Tibial nerve (tissue), 4 donors: ENCODE measurements at regions not wholly inside any gene's neighbourhood (a gene's known extent, or its start where the extent isn't known, plus 50 kb on each side); places are given as distances from the start of the nearest gene placed in this dataset.
"Not testable (repeated sequence)": the region's sequence is repeated elsewhere in the genome, so short reads cannot be mapped to it uniquely, and the experiment has no call there.

Experiments
- DNase-seq, 2 donors: peaks; one replicate each; pipeline ENCODE4 v3.0.0-alpha.2; 2019; ENCODE audit warnings: low spot score in 2 of 2
- H3K27ac ChIP-seq, 4 donors: fragments of 200-600 bp; sonication (generic) in 3 of 4; one replicate each; pipeline ENCODE4 v1.5.1; 2017 to 2019; ENCODE audit warnings: mild to moderate bottlenecking in 1 of 4
- H3K27me3 ChIP-seq, 2 donors: fragments of 200-600 bp; sonication (generic) in 1 of 2; one replicate each; pipeline versions ENCODE4 v1.5.1 to v1.6.0; 2017 to 2019
- H3K36me3 ChIP-seq, 3 donors: fragments of 200-600 bp; sonication (generic); one replicate each; pipeline ENCODE4 v1.5.1; 2018 to 2019
- H3K4me1 ChIP-seq, 4 donors: fragments of 200-600 bp; sonication (generic) in 3 of 4; one replicate each; pipeline ENCODE4 v1.5.1; 2017 to 2019
- H3K4me3 ChIP-seq, 4 donors: fragments of 200-600 bp; sonication (generic) in 3 of 4; one replicate each; pipeline ENCODE4 v1.5.1; 2017 to 2019; ENCODE audit warnings: mild to moderate bottlenecking in 1 of 4, moderate library complexity in 1 of 4
- H3K9me3 ChIP-seq, 4 donors: fragments of 200-600 bp; sonication (generic) in 3 of 4; one replicate each; pipeline ENCODE4 v1.5.1; 2017 to 2019
- EP300 ChIP-seq, 2 donors: sonication (generic); formaldehyde crosslinking; IDR thresholded peaks; one replicate each; pipeline ENCODE4 v1.6.1; 2017; ENCODE audit warnings: antibody characterized with exemption in 2 of 2, mild to moderate bottlenecking in 1 of 2
- POLR2A ChIP-seq, 2 donors: fragments of 450-650 bp; IDR thresholded peaks; one replicate each; pipeline ENCODE4 v1.6.1; 2017; ENCODE audit warnings: antibody characterized with exemption in 2 of 2, mild to moderate bottlenecking in 2 of 2, moderate library complexity in 2 of 2
- WGBS, 2 donors: methylation state at CpG; one replicate each; pipeline ENCODE4 v1.1.5; 2018; 5-methylcytosine and 5-hydroxymethylcytosine counted together
- TF ChIP-seq, protein P1 (sequence below), 5 experiments: fragments of 200-600 bp in 3 of 5; fragments of 450-650 bp in 2 of 5; sonication (generic) in 3 of 5; IDR thresholded peaks; one replicate each; pipeline ENCODE4 v1.5.1; 2016 to 2019; ENCODE audit warnings: antibody characterized with exemption in 5 of 5, mild to moderate bottlenecking in 3 of 5, moderate library complexity in 2 of 5

DNA sequence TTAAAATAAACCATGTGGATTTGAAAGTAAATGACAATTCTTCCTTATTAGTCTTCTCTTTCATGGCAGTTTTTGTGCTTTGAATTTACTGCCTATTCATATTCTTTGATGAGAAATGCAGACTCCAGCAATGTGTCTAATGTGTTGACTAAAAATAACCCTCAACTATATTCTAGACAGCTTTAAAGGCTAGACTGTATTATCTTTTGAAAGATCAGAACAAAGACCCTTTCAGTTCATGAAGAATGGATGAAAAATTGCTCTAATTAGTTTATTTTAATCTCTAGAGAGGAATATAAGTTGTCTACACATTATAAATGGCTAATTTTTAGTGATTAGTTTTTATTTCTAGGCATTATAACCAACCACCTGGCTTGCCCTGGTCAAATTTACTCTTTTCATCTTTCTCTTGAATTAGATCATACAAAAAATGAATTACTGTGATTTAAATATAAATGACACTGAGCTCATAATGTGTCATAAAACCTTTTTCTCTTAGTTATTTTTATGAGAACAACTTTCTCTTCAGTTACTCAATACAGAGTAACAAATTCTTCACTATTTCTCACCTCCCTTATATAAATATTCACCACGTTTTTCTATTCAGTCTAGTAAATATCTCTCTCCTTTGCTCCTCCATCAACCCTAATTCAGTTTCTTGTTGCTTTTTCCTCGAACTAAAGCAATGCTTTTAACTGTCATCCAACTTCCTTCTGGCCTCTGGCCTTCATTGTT, 428.5 kb upstream of the TMPRSS15 start:
- WGBS, 2 donors, result 25 to 28% methylated on average over 2 of the region's 2 CpGs
- DNase-seq, result no peak
- Histone ChIP-seq H3K4me3 (no peak overlapping the region), H3K9me3 (no peaks in the 10 kb centered on the region), H3K4me1 (peaks cover 0 to 4% (median 0%) of the 10 kb centered on the region in 4 donors), H3K36me3 (no peaks in the 10 kb centered on the region), H3K27me3 (no peaks in the 10 kb centered on the region), H3K27ac (no peak overlapping the region)
- TF ChIP-seq, protein P1, sequence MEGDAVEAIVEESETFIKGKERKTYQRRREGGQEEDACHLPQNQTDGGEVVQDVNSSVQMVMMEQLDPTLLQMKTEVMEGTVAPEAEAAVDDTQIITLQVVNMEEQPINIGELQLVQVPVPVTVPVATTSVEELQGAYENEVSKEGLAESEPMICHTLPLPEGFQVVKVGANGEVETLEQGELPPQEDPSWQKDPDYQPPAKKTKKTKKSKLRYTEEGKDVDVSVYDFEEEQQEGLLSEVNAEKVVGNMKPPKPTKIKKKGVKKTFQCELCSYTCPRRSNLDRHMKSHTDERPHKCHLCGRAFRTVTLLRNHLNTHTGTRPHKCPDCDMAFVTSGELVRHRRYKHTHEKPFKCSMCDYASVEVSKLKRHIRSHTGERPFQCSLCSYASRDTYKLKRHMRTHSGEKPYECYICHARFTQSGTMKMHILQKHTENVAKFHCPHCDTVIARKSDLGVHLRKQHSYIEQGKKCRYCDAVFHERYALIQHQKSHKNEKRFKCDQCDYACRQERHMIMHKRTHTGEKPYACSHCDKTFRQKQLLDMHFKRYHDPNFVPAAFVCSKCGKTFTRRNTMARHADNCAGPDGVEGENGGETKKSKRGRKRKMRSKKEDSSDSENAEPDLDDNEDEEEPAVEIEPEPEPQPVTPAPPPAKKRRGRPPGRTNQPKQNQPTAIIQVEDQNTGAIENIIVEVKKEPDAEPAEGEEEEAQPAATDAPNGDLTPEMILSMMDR (IDR thresholded peaks at IDR 0.05), result no peak
- TF ChIP-seq POLR2A (IDR thresholded peaks at IDR 0.05) (no peak), EP300 (IDR thresholded peaks at IDR 0.05) (no peak)

DNA sequence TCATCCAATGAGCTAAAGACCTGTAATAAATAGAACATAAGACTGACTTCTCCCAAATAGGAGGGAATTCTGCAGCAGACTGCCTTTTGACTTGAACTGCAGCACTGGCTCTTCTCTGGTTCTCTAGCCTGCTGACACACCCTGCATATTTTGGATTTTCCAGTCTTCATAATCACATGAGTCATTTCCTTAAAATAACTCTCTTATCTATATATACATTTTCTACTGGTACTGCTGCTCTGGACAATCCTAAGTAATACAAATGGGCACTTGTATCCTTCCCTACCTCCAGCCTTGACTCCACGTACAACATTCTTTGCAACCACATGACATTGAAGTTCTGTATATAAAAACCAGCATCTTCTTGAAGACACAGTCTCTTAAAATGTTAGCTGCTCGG, 429.4 kb upstream of the TMPRSS15 start:
- Histone ChIP-seq H3K36me3 (no peaks in the 10 kb centered on the region), H3K4me1 (peaks cover 0 to 4% (median 0%) of the 10 kb centered on the region in 4 donors), H3K27ac (no peak overlapping the region), H3K9me3 (no peaks in the 10 kb centered on the region), H3K27me3 (no peaks in the 10 kb centered on the region), H3K4me3 (no peak overlapping the region)
- DNase-seq, result no peak
- TF ChIP-seq EP300 (IDR thresholded peaks at IDR 0.05), result no peak
- no peak for TF ChIP-seq POLR2A (IDR thresholded peaks at IDR 0.05)
- TF ChIP-seq, protein P1 (IDR thresholded peaks at IDR 0.05), result no peak
- 45 to 61% methylated on average over 2 of the region's 2 CpGs for WGBS, 2 donors

DNA sequence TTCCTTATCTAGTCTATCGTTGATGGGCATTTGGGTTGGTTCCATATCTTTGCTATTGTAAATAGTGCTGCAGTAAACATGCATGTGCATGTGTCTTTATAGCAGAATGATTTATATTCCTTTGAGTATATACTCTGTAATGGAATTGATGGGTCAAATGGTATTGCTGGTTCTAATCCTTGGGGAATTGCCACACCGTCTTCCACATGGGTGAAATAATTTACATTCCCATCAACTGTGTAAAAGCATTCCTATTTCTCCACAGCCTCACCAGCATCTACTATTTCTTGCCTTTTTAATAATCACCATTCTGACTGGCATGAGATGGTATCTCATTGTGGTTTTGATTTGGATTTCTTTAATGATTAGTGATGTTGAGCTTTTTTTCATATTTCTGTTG, 430.5 kb upstream of the TMPRSS15 start:
- DNase-seq, H3K27ac ChIP-seq, H3K4me3 ChIP-seq, H3K36me3 ChIP-seq, H3K4me1 ChIP-seq, H3K9me3 ChIP-seq, H3K27me3 ChIP-seq: not testable (repeated sequence)
- 66 to 90% methylated on average over 2 of the region's 2 CpGs for WGBS, 2 donors

DNA sequence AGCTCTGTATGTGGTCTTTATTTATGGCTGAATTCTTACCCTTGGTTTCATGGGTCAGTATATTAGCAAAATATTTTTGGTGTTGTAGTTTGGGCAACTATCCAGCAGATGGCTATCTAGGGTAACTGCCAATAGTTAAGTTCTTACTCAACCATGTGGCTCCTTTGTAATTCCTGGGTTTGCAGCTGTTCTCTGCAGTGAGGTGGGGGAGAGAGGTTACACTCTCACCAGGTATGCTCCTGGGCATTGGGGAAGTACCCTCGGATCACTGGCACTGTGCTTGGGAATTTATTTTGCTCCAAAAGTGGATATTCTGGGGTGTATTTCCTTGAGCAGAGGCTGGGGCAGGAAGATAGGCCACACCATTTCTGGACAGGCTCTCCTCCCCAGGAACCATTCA, 436.7 kb upstream of the TMPRSS15 start:
- Histone ChIP-seq H3K9me3 (peaks cover 0 to 17% (median 0%) of the 10 kb centered on the region in 4 donors), H3K4me3 (no peak overlapping the region), H3K27me3 (no peaks in the 10 kb centered on the region), H3K36me3 (no peaks in the 10 kb centered on the region), H3K27ac (no peak overlapping the region), H3K4me1 (no peaks in the 10 kb centered on the region)
- WGBS, 2 donors, result 100% methylated on average over 1 of the region's 1 CpG
- TF ChIP-seq POLR2A (IDR thresholded peaks at IDR 0.05) (no peak), EP300 (IDR thresholded peaks at IDR 0.05) (no peak)
- TF ChIP-seq, protein P1 (IDR thresholded peaks at IDR 0.05), result no peak
- no peak for DNase-seq

DNA sequence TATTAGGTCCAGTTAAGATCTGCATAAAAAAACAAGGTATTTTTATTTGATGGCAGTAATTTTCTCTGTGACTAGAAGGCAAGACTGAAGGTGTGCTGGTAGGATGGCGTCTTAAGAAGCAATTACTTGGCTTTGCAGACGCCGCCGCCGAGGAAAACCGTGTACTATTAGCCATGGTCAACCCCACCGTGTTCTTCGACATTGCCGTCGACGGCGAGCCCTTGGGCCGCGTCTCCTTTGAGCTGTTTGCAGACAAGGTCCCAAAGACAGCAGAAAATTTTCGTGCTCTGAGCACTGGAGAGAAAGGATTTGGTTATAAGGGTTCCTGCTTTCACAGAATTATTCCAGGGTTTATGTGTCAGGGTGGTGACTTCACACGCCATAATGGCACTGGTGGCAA, 454.0 kb upstream of the TMPRSS15 start:
- H3K9me3 ChIP-seq, result peaks cover 0 to 13% (median 0%) of the 10 kb centered on the region in 4 donors
- H3K4me1 ChIP-seq, DNase-seq, H3K36me3 ChIP-seq, H3K27ac ChIP-seq, H3K27me3 ChIP-seq, H3K4me3 ChIP-seq: not testable (repeated sequence)
- 94 to 95% methylated on average over 16 of the region's 16 CpGs for WGBS, 2 donors

DNA sequence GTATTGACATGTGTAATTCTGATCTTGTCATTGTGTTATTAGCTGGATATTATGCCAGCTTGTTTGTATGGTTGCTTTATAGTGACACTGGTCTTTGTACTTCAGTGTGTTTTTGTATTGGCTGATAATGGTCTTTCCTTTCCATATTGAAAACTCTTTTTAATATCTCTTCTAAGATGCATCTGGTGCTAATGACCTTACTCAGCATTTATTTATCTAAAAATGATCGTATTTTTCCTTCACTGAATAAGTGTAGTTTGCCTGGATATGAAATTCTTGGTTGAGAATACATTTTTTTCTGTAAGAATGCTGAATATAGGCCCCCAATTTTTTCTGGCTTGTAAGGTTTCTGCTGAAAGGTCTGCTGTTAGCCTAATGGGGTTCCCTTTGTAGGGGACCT, 465.5 kb upstream of the TMPRSS15 start:
- no peak overlapping the region for H3K4me3 ChIP-seq
- H3K27me3 ChIP-seq, result no peaks in the 10 kb centered on the region
- H3K9me3 ChIP-seq, result peaks cover 0 to 3% (median 0%) of the 10 kb centered on the region in 4 donors
- no peaks in the 10 kb centered on the region for H3K4me1 ChIP-seq
- 0 to 53% methylated on average over 1 of the region's 1 CpG for WGBS, 2 donors
- TF ChIP-seq, protein P1 (IDR thresholded peaks at IDR 0.05), result no peak
- TF ChIP-seq EP300 (IDR thresholded peaks at IDR 0.05) (no peak), POLR2A (IDR thresholded peaks at IDR 0.05) (no peak)
- DNase-seq, result no peak
- H3K36me3 ChIP-seq, result no peaks in the 10 kb centered on the region
- no peak overlapping the region for H3K27ac ChIP-seq
